ENCODE measurements at regions not wholly inside any gene's neighbourhood (a gene's known extent, or its start where the extent isn't known, plus 50 kb on each side); places are given as distances from the start of the nearest gene placed in this dataset.

- intact Hi-C loops (cut with micrococcal nuclease), result no loop called here
- POLR2A ChIA-PET, result no interaction called here
- Histone ChIP-seq H4K20me1 (ENCODE audit: insufficient read depth) (no peaks in the 10 kb centered on the region), H3K9me3 (ENCODE audit: control insufficient read depth in 1 of 2, insufficient read depth in 1 of 2, low read depth in 1 of 2, low read length in 2 of 2) (peaks cover 0 to 20% of the 10 kb centered on the region in 2 experiments; a peak in 2 of 4 replicates), H3K4me3 (replicated peaks in 1 of 2; ENCODE audit: low read depth in 1 of 2, low read length in 2 of 2) (no peak overlapping the region), H3K27ac (ENCODE audit: low read depth, low read length) (no peak overlapping the region), H3K4me1 (ENCODE audit: control insufficient read depth in 1 of 2, insufficient read depth in 2 of 2, low read length in 2 of 2) (no peaks in the 10 kb centered on the region), H3K4me2 (ENCODE audit: low read length) (no peak overlapping the region), H3K9ac (ENCODE audit: low read length) (no peak overlapping the region), H2AFZ (ENCODE audit: low read depth, low read length, poor library complexity, severe bottlenecking) (no peak overlapping the region), H3K9me2 (ENCODE audit: insufficient read depth) (no peaks in the 10 kb centered on the region), H3K79me2 (ENCODE audit: insufficient read depth, low read length) (no peaks in the 10 kb centered on the region), H3K36me3 (ENCODE audit: control insufficient read depth in 1 of 2, insufficient read depth in 2 of 2, low read length in 2 of 2) (no peaks in the 10 kb centered on the region), H3K27me3 (ENCODE audit: insufficient read depth, low read length) (no peaks in the 10 kb centered on the region)
- CTCF ChIA-PET, result no interaction called here
- DNase-seq (ENCODE audit: low read depth, low spot score), result no peak
- RAD21 ChIA-PET (ENCODE audit: low non-redundant PET in 1 of 2, low total read pairs in 2 of 2, uncharacterized antibody in 2 of 2, unreplicated experiment in 2 of 2), result no interaction called here
- TF ChIP-seq POLR2A (IDR thresholded peaks at IDR 0.05; ENCODE audit: borderline replicate concordance, extremely low read depth, insufficient read depth, insufficient read length), result no peak
- no peak for TF ChIP-seq RAD21 (IDR thresholded peaks at IDR 0.05; ENCODE audit: low read depth)
- TF ChIP-seq REST (IDR thresholded peaks at IDR 0.05; ENCODE audit: low read depth), result no peak
- no peak for TF ChIP-seq JUND (IDR thresholded peaks at IDR 0.05)
- TF ChIP-seq EZH2phosphoT487 (IDR thresholded peaks at IDR 0.05; ENCODE audit: borderline replicate concordance), result no peak
- no peak for TF ChIP-seq ZFX (IDR thresholded peaks at IDR 0.05)
- no peak for TF ChIP-seq SIN3A (IDR thresholded peaks at IDR 0.05; ENCODE audit: low read depth)
- no peak for TF ChIP-seq ZNF274 (IDR thresholded peaks at IDR 0.05; ENCODE audit: low read depth, low read length)
- TF ChIP-seq YY1 (IDR thresholded peaks at IDR 0.05; ENCODE audit: extremely low read depth, insufficient replicate concordance, low read depth, low read length), result no peak
- BruUV-seq (replicated peaks), result no TSS peak
- ATAC-seq, result no peak
These were observed 353.3 kb upstream of the VSTM2A start for GRCh38 chr7:54188843-54189242.

Data from HCT116 (cell line).